Activated T-helper 2 cell treated with anti-CD3 and anti-CD28 coated beads, Interferon-gamma antibody, Interleukin-2, Interleukin-4, amounts not matched to agents 10 μg/mL and 5 μg/mL and 100 μg/mL, durations not matched to agents 14 hours and 24 hours and 36 hours (primary cell): ENCODE measurements at regions not wholly inside any gene's neighbourhood (a gene's known extent, or its start where the extent isn't known, plus 50 kb on each side); places are given as distances from the start of the nearest gene placed in this dataset.
"Not testable (repeated sequence)": the region's sequence is repeated elsewhere in the genome, so short reads cannot be mapped to it uniquely, and the experiment has no call there.

Experiments
- DNase-seq: peaks from one replicate; pipeline ENCODE4 v3.0.0; 2021; ENCODE audit warnings: low spot score
- H3K27ac Mint-ChIP-seq: one replicate; pipeline ENCODE4 v1.8.0; 2021; ENCODE audit warnings: mixed read lengths
- H3K27me3 Mint-ChIP-seq: one replicate; pipeline ENCODE4 v1.8.0; 2021; ENCODE audit warnings: low read depth, mixed read lengths
- H3K36me3 Mint-ChIP-seq: one replicate; pipeline ENCODE4 v1.8.0; 2021; ENCODE audit warnings: low read depth, mixed read lengths
- H3K4me1 Mint-ChIP-seq: one replicate; pipeline ENCODE4 v1.8.0; 2021; ENCODE audit warnings: low read depth, mixed read lengths
- H3K4me3 Mint-ChIP-seq: one replicate; pipeline ENCODE4 v1.8.0; 2021; ENCODE audit warnings: low read depth, mild to moderate bottlenecking, moderate library complexity, mixed read lengths
- H3K9me3 Mint-ChIP-seq: one replicate; pipeline ENCODE4 v1.8.0; 2021; ENCODE audit warnings: mixed read lengths
- intact Hi-C: fragments of 100-400 bp; cut with micrococcal nuclease; formaldehyde crosslinking; loops from one replicate; pipeline ENCODE4 v1.15.1; 2023

GRCh38 chrX:817759-818300 lies 187.2 kb downstream of the SHOX start:
- intact Hi-C loops = no loop called here
- no peaks in the 10 kb centered on the region for H3K36me3 Mint-ChIP-seq
- H3K9me3 Mint-ChIP-seq = peaks cover 17% of the 10 kb centered on the region
- H3K27ac Mint-ChIP-seq = no peak overlapping the region
- no peak for DNase-seq
- no peaks in the 10 kb centered on the region for H3K4me1 Mint-ChIP-seq
- H3K27me3 Mint-ChIP-seq = no peaks in the 10 kb centered on the region
- no peak overlapping the region for H3K4me3 Mint-ChIP-seq

GRCh38 chrX:817147-817546 lies 186.6 kb downstream of the SHOX start:
- H3K4me1 Mint-ChIP-seq, H3K36me3 Mint-ChIP-seq, H3K4me3 Mint-ChIP-seq, H3K27me3 Mint-ChIP-seq, DNase-seq, intact Hi-C loops, H3K27ac Mint-ChIP-seq: not testable (repeated sequence)
- H3K9me3 Mint-ChIP-seq = peaks cover 17% of the 10 kb centered on the region

GRCh38 chrX:816411-816810 lies 185.8 kb downstream of the SHOX start:
- Mint-ChIP-seq H3K36me3 (no peaks in the 10 kb centered on the region), H3K4me1 (no peaks in the 10 kb centered on the region), H3K4me3 (no peak overlapping the region), H3K27ac (no peak overlapping the region), H3K27me3 (no peaks in the 10 kb centered on the region), H3K9me3 (peaks cover 11% of the 10 kb centered on the region)
- intact Hi-C loops = no loop called here
- DNase-seq = no peak

GRCh38 chrX:810186-810585 lies 179.6 kb downstream of the SHOX start:
- H3K4me1 Mint-ChIP-seq = no peaks in the 10 kb centered on the region
- intact Hi-C loops = no loop called here
- H3K27ac Mint-ChIP-seq = no peak overlapping the region
- DNase-seq = no peak
- peaks cover 16% of the 10 kb centered on the region for H3K9me3 Mint-ChIP-seq
- peaks cover 2% of the 10 kb centered on the region for H3K27me3 Mint-ChIP-seq
- no peak overlapping the region for H3K4me3 Mint-ChIP-seq
- H3K36me3 Mint-ChIP-seq = no peaks in the 10 kb centered on the region

- no peak overlapping the region for H3K27ac Mint-ChIP-seq
- H3K9me3 Mint-ChIP-seq = peaks cover 16% of the 10 kb centered on the region
- no peak for DNase-seq
- intact Hi-C loops = no loop called here
- no peak overlapping the region for H3K4me3 Mint-ChIP-seq
- no peaks in the 10 kb centered on the region for H3K36me3 Mint-ChIP-seq
- H3K27me3 Mint-ChIP-seq = peaks cover 2% of the 10 kb centered on the region
- no peaks in the 10 kb centered on the region for H3K4me1 Mint-ChIP-seq
Measured at GRCh38 chrX:809081-809480, 178.5 kb downstream of the SHOX start.

GRCh38 chrX:806586-806985 lies 176.0 kb downstream of the SHOX start:
- Mint-ChIP-seq H3K9me3 (peaks cover 20% of the 10 kb centered on the region), H3K27me3 (peaks cover 2% of the 10 kb centered on the region), H3K27ac (no peak overlapping the region), H3K4me1 (no peaks in the 10 kb centered on the region), H3K36me3 (no peaks in the 10 kb centered on the region), H3K4me3 (no peak overlapping the region)
- DNase-seq = no peak
- intact Hi-C loops = no loop called here

- H3K27ac Mint-ChIP-seq = no peak overlapping the region
Measured at GRCh38 chrX:805988-806387, 175.4 kb downstream of the SHOX start.

GRCh38 chrX:805103-805670 lies 174.6 kb downstream of the SHOX start:
- DNase-seq = no peak
- Mint-ChIP-seq H3K9me3 (peaks cover 28% of the 10 kb centered on the region), H3K4me1 (no peaks in the 10 kb centered on the region), H3K4me3 (no peak overlapping the region), H3K27me3 (peaks cover 2% of the 10 kb centered on the region), H3K36me3 (no peaks in the 10 kb centered on the region), H3K27ac (no peak overlapping the region)
- intact Hi-C loops = no loop called here

More at GRCh38 chrX:805988-806387, 175.4 kb downstream of the SHOX start:
- Mint-ChIP-seq H3K36me3 (no peaks in the 10 kb centered on the region), H3K4me1 (no peaks in the 10 kb centered on the region), H3K27me3 (peaks cover 2% of the 10 kb centered on the region), H3K9me3 (peaks cover 23% of the 10 kb centered on the region), H3K4me3 (no peak overlapping the region)
- intact Hi-C loops = no loop called here
- no peak for DNase-seq

- Mint-ChIP-seq H3K9me3 (peaks cover 36% of the 10 kb centered on the region), H3K4me3 (no peak overlapping the region), H3K27ac (no peak overlapping the region), H3K4me1 (no peaks in the 10 kb centered on the region), H3K27me3 (peaks cover 2% of the 10 kb centered on the region), H3K36me3 (no peaks in the 10 kb centered on the region)
- DNase-seq = no peak
- intact Hi-C loops = no loop called here
Measured at GRCh38 chrX:802846-803245, 172.3 kb downstream of the SHOX start.

- Mint-ChIP-seq H3K36me3 (no peaks in the 10 kb centered on the region), H3K27me3 (no peaks in the 10 kb centered on the region), H3K4me3 (no peak overlapping the region), H3K9me3 (peaks cover 26% of the 10 kb centered on the region), H3K4me1 (no peaks in the 10 kb centered on the region), H3K27ac (no peak overlapping the region)
- no peak for DNase-seq
- intact Hi-C loops = no loop called here
Measured at GRCh38 chrX:799808-800207, 169.2 kb downstream of the SHOX start.

GRCh38 chrX:794311-794710 lies 163.7 kb downstream of the SHOX start:
- Mint-ChIP-seq H3K4me1 (no peaks in the 10 kb centered on the region), H3K27me3 (peaks cover 14% of the 10 kb centered on the region), H3K27ac (no peak overlapping the region), H3K36me3 (no peaks in the 10 kb centered on the region), H3K9me3 (peaks cover 4% of the 10 kb centered on the region), H3K4me3 (no peak overlapping the region)
- DNase-seq = no peak
- intact Hi-C loops = no loop called here

GRCh38 chrX:793216-793770 lies 162.7 kb downstream of the SHOX start:
- intact Hi-C loops = no loop called here
- Mint-ChIP-seq H3K36me3 (no peaks in the 10 kb centered on the region), H3K27me3 (peaks cover 14% of the 10 kb centered on the region), H3K27ac (no peak overlapping the region), H3K4me3 (no peak overlapping the region), H3K4me1 (no peaks in the 10 kb centered on the region), H3K9me3 (no peaks in the 10 kb centered on the region)
- DNase-seq = no peak

GRCh38 chrX:791479-792034 lies 161.0 kb downstream of the SHOX start:
- Mint-ChIP-seq H3K9me3 (no peaks in the 10 kb centered on the region), H3K36me3 (no peaks in the 10 kb centered on the region), H3K27me3 (peaks cover 14% of the 10 kb centered on the region), H3K4me3 (no peak overlapping the region), H3K4me1 (no peaks in the 10 kb centered on the region), H3K27ac (no peak overlapping the region)
- no peak for DNase-seq
- intact Hi-C loops = no loop called here
